ENCODE measurements at regions not wholly inside any gene's neighbourhood (a gene's known extent, or its start where the extent isn't known, plus 50 kb on each side); places are given as distances from the start of the nearest gene placed in this dataset.
"Not testable (repeated sequence)": the region's sequence is repeated elsewhere in the genome, so short reads cannot be mapped to it uniquely, and the experiment has no call there.

DNA sequence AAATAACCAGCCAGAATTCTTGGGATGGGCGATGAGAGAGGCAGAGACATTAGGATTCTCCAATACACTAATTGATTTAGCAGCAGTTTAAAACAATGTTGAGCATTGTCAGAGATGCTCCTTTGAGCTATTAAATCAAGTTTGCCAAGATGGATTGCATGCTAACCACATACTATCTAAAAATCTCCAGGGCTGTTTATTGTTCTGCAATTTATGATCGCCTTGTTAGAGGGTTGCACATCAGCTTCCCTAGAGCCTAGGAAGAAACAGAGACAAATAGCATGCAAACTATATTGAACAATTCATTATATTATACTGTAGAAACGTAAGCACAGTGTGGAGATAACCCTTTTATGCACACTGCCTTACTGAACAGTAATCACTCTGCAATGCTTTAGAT lies 599.9 kb downstream of the SOX5 start:
- DNase-seq (ENCODE audit: extremely low read depth, low read depth, low spot score): no peak

DNA sequence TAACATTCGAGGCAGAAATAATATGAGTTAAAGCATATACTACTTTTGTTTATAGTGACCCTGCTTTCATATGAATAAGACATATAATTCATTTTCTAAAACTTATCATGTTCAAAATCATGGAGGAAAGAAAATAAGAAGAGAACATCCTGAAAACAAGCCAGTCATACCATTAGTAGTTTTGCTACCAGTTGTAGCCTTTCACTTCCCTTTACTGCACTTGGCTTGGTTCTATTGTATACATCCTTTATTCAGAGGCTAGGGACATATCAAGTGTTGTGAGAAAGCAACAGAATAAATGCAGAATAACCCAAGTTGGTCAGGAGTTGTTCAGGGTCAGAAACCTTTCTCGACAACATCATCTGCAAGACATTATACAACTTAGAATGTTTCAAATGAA lies 598.7 kb downstream of the SOX5 start:
- no peak for DNase-seq (ENCODE audit: extremely low read depth, low read depth, low spot score)

DNA sequence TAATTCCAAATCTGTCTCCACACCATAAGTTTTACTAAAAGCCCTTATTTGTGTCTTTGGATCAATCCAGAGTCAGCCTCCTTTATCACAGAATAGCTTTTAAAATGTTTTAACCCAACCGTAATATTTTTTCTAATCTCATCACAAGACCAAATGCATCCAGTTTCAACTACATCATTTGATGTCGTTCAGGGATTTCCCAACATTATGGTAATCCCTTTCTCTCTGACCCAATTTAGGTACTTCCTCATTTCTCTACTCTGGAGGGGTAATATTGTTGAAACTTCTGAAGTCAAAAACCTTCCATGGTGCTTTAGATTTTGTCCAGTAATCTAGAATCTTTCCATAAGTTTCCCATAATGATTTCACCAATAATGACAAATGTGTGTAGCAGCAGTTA lies 596.8 kb downstream of the SOX5 start:
- DNase-seq (ENCODE audit: extremely low read depth, low read depth, low spot score): no peak

DNA sequence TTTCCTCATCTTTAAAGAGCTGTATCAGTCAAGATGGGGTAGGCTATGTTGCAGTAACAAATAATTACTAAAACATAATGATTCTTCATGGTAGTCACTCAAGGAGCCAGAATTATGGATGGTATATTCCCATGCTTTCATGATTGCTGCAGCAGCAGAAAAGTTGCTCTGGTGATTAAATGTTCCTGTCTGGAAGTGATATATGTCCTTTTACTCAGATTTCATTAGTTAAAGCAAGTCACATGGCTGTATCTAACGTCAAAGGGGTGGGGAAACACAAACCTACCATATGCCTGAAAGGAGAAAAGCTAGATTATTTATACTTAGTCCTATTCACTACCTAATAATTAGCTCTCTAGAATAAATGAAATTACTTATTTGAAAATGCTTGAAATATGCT lies 594.7 kb downstream of the SOX5 start:
- DNase-seq (ENCODE audit: extremely low read depth, low read depth, low spot score): no peak

DNA sequence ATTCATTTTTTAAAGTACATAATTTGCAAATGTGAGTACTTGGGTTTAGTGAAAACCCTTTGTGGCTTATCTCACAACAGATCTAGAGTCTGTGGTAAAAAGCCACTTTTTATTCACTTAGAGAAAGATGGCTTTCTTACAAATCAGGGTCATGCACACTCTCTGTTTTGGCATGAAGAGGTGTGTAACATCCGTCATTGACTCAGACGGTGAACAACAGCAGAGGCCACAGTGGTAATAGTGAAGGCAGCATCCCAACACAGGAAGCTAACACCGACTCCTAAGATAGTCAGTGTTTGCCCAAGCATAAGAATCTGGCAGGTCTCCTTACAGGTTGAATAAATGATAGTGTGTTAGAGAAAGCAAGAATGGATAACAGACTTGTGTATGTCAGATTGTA lies 593.0 kb downstream of the SOX5 start:
- DNase-seq (ENCODE audit: extremely low read depth, low read depth, low spot score): no peak

DNA sequence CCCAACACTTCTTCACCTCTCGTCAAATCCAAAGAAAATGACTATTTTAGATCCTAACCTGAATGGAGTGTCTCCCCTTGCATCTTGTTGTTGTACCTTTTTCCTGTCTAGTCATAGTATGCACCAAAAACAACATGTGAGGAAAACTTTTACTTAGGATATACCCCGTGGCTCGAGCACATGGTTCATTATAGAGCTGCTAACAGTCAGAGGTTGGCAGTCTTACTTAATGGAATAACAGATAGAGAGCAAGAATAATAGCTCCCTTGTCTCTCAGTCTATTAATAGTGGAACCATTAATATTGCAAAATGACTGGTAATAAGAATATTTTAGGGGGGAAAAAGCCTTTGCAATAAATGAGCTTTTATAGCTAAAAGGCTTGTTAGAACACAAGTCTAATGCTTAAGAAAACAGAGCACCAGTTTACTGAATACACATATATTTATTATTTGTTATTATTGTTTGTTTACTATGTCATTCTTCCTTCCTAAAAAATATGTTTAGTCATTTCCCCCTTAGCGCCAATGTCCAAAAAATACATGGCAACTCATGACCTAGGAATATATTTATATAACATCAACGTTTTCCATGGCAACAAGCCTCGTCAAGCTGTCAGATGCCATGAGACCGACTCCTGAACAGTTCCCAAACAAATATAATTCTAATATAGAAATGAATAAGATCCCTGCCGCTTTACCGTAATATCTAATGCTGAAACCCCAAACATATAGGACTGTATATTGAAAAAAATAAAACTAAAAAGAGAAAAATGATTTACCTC lies 592.4 kb downstream of the SOX5 start:
- DNase-seq (ENCODE audit: extremely low read depth, low read depth, low spot score): no peak

GRCh38 chr12:23359975-23360701 lies 589.3 kb downstream of the SOX5 start:
- DNase-seq (ENCODE audit: extremely low read depth, low read depth, low spot score): no peak

DNA sequence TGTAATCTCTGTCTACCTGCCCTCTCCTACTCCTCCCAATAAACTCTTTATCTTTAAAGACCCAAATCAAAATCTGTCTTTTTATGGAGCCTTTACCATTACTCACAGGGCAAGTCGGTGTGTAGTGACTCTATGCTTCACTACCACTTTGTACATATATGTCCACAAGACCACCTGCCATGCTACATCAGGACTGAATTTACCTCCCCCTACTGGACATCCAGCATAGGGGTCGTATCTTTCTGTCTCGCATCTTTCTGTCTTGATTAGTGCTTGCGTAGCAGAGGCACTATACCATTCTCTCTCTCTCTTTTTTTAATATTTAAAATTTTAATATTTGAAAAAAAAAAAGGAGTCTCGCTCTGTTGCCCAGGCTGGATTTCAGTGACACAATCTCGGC lies 587.5 kb downstream of the SOX5 start:
- no peak for DNase-seq (ENCODE audit: extremely low read depth, low read depth, low spot score)

GRCh38 chr12:23368590-23368989 lies 580.9 kb downstream of the SOX5 start:
- DNase-seq (ENCODE audit: extremely low read depth, low read depth, low spot score): no peak

DNA sequence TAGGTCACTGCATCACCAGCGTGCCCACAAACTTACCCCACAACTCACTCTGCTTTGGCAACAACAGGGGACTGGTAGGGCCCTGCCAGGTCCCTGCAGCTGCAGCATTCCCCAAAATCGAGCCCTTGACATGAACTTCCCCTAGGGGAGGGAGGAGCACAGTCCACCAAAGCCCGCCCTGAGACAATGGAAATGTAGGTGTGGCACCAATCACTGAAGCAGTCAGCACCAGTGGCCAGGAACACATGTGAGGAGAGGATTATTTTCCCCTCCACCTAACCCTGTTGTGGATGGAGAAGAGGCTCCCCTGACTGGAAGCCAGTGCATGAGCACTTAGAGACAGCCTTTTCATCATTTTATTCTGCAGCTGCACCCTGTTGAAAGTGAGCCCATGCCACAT lies 573.8 kb downstream of the SOX5 start:
- DNase-seq (ENCODE audit: extremely low read depth, low read depth, low spot score): no peak

DNA sequence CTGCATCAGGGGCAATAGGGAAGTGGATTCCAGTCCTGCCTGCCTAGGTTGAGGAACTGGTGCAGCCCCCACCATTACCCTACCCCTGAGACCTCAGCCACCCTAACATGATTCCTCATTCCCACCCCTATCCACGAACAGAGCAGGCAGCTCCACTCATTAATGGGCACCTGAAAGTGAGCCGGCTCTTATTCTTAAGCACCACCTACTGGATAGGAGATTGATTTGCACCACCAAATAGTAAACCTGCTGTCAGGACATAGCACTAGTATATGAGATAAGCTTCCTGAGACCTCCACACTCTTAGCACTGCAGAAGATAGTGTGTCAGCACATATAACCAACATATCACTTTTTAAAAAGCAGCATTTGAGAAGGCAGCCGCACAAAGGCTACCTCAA lies 573.2 kb downstream of the SOX5 start:
- DNase-seq (ENCODE audit: extremely low read depth, low read depth, low spot score): no peak

DNA sequence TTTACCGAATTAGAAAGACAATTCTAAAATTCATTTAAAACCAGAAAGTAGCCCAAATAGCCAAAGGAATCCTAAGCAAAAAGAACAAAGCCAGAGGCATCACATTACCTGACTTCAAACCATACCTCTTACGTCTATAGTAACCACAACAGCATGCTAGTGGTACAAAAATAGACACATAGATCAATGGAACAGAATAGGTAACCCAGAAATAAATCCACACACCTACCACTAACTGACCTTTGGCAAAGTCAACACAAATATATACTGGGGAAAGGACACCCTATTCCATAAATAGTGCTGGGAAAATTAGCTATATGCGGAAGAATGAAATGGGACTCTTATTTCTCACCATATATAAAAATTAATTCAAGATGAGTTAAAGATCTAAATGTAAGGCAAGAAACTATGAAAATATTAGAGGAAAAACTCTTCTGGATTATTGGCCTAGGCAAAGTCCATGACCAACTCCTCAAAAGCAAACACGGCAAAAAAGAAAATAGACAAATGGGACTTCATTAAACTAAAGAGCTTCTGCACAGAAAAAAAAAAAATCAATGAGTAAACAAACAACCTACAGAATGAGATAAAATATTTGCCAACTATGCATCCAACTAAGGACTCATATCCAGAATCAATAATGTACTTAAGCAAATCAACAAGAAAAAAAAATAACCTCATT lies 568.9 kb downstream of the SOX5 start:
- no peak for DNase-seq (ENCODE audit: extremely low read depth, low read depth, low spot score)

DNA sequence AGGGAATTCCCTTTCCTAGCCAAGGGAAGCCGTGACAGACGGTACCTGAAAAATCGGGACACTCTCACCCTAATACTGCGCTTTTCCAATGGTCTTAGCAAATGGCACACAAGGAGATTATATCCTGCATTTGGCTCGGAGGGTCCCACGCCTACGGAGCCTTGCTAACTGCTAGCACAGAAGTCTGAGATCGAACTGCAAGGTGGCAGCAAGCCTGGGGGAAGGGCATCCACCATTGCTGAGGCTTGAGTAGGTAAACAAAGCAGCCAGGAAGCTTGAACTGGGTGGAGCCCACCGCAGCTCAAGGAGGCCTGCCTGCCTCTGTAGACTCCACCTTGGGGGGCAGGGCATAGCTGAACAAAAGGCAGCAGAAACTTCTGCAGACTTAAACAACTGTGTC lies 560.6 kb downstream of the SOX5 start:
- DNase-seq (ENCODE audit: extremely low read depth, low read depth, low spot score): not testable (repeated sequence)

GRCh38 chr12:23389315-23389714 lies 560.2 kb downstream of the SOX5 start:
- not testable (repeated sequence) for DNase-seq (ENCODE audit: extremely low read depth, low read depth, low spot score)

DNA sequence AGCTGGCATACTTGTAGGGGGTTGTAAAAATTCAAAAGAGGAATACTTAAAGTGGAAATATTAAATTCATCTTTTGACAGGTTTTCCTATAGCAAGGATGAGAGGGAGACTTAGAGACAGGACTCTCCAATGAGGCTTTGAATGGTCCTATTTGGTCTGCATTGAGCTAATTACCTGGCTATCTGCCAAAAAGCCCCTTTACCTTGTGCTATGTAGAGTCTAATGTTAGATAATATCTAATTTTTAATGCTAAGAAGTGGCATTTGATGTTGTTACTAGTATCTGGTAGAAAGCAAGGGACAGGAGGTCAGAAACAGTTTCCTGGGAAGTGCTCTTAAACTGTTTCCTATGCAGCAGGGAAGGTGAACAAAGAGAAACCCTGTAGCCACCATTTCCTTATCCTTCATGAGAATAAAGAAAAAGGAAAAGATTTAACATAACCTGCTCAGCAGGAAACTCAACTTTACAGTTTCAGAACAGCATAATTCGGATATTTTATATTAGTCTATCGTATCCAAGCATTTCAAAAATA lies 550.0 kb downstream of the SOX5 start:
- DNase-seq (ENCODE audit: extremely low read depth, low read depth, low spot score): no peak

GRCh38 chr12:23415180-23415579 lies 534.3 kb downstream of the SOX5 start:
- DNase-seq (ENCODE audit: extremely low read depth, low read depth, low spot score): no peak

DNA sequence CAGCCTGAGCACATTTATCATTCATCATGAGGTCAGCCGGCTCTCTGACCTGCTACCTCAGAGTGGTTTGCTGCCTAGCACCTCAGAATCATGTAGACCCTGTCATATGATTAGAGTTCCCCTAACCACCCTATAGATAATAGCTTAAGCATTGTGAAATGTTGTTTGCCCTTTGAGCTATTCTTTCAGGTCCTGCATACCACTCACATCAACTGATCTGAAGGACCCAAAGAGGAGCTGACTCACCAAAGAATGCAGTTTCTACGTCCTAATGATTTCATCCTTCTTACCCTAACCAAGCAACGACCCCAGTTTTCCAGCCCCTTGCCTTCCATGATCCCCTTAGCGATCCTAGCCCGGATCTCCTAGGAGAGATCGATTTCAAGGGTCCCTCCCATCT lies 527.9 kb downstream of the SOX5 start:
- no peak for DNase-seq (ENCODE audit: extremely low read depth, low read depth, low spot score)

- DNase-seq (ENCODE audit: extremely low read depth, low read depth, low spot score): no peak
These were observed 526.3 kb downstream of the SOX5 start for GRCh38 chr12:23423097-23423687.

GRCh38 chr12:23423796-23424195 lies 525.7 kb downstream of the SOX5 start:
- DNase-seq (ENCODE audit: extremely low read depth, low read depth, low spot score): no peak

DNA sequence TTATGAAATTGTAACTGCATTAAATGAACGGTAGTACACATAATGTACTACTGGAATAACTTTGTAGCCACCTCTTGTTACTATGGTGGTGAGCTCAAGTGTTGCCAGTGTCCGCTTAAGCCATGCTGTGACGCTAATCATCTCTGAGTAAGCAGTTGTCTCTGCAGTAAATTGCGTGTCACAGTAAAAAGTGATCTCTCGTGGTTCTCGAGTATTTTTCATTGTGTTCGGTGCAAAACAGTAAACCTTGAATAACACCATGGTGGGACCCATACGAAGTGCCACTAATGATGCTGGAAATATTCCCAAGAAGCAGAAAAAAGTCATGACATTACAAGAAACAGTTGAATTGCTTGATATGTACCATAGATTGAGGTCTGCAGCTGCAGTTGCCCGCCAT lies 524.8 kb downstream of the SOX5 start:
- no peak for DNase-seq (ENCODE audit: extremely low read depth, low read depth, low spot score)

GRCh38 chr12:23426328-23426727 lies 523.1 kb downstream of the SOX5 start:
- DNase-seq (ENCODE audit: extremely low read depth, low read depth, low spot score): no peak

All from glomerular endothelial cell (primary cell).